ENCODE measurements at regions not wholly inside any gene's neighbourhood (a gene's known extent, or its start where the extent isn't known, plus 50 kb on each side); places are given as distances from the start of the nearest gene placed in this dataset.
"Not testable (repeated sequence)": the region's sequence is repeated elsewhere in the genome, so short reads cannot be mapped to it uniquely, and the experiment has no call there.

DNA sequence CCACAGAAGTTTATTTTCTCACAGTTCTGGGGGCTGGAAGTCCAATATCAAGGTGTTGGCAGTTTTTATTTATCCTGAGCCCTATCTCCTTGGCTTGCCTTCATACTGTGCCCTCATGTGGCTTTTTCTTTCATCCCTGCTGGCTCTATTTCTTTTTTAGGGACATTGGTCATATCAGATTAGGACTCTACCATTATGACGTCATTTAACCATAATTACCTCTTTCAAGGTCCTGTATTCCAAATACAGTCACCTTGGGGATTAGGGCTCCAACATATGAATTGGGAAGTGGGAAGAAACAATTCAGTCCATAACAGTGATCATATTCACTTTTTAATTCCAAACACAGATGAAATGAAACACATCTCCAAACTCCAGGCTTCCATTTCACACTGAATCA, 286.0 kb downstream of the SUCLG1 start:
- TF ChIP-seq, protein P1, sequence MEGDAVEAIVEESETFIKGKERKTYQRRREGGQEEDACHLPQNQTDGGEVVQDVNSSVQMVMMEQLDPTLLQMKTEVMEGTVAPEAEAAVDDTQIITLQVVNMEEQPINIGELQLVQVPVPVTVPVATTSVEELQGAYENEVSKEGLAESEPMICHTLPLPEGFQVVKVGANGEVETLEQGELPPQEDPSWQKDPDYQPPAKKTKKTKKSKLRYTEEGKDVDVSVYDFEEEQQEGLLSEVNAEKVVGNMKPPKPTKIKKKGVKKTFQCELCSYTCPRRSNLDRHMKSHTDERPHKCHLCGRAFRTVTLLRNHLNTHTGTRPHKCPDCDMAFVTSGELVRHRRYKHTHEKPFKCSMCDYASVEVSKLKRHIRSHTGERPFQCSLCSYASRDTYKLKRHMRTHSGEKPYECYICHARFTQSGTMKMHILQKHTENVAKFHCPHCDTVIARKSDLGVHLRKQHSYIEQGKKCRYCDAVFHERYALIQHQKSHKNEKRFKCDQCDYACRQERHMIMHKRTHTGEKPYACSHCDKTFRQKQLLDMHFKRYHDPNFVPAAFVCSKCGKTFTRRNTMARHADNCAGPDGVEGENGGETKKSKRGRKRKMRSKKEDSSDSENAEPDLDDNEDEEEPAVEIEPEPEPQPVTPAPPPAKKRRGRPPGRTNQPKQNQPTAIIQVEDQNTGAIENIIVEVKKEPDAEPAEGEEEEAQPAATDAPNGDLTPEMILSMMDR (IDR thresholded peaks at IDR 0.05; ENCODE audit: low read depth, low read length) = no peak
- H3K4me3 ChIP-seq (replicated peaks in 1 of 2; ENCODE audit: low read depth in 2 of 2, low read length in 2 of 2) = no peak overlapping the region
- DNase-seq (ENCODE audit: low read depth in 2 of 2) = no peak

DNA sequence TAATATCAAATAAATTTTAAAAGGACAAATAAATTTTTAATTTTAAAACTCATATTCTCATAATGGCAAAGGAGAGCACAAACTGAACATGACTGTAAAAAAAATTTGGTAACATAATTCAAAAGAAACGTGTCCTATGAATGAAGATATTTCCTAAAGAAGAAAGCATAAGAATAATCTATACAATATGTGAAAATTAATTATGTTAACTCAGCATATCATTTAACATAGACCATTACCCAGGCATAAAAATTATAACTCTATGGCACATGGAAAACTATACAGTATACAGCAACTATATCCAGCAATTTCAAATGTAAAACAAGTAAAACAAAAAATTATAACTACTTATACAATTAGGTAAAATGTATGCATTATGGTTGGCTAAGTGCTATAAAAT, 288.1 kb downstream of the SUCLG1 start:
- TF ChIP-seq, protein P1 (IDR thresholded peaks at IDR 0.05; ENCODE audit: low read depth, low read length) = no peak
- DNase-seq (ENCODE audit: low read depth in 2 of 2) = no peak
- no peak overlapping the region for H3K4me3 ChIP-seq (replicated peaks in 1 of 2; ENCODE audit: low read depth in 2 of 2, low read length in 2 of 2)

DNA sequence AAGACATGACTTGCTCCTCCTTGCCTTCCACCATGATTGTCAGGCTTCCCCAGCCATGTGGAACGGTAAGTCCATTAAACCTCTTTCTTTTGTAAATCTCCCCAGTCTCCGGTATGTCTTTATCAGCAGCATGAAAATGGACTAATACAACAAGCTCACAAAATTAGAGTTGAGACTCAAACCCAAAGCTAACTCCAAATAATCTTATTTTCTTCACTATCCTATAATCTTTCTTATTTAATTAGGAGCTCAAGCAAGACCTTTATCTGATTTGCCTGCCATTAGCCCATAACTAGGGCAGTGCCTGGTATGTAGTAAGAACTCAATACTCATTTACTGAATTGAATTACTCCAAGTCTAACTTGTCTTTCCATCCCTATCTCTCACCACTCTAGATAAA, 289.2 kb downstream of the SUCLG1 start:
- DNase-seq (ENCODE audit: low read depth in 2 of 2) = no peak
- TF ChIP-seq, protein P1 (IDR thresholded peaks at IDR 0.05; ENCODE audit: low read depth, low read length) = no peak
- H3K4me3 ChIP-seq (replicated peaks in 1 of 2; ENCODE audit: low read depth in 2 of 2, low read length in 2 of 2) = no peak overlapping the region

DNA sequence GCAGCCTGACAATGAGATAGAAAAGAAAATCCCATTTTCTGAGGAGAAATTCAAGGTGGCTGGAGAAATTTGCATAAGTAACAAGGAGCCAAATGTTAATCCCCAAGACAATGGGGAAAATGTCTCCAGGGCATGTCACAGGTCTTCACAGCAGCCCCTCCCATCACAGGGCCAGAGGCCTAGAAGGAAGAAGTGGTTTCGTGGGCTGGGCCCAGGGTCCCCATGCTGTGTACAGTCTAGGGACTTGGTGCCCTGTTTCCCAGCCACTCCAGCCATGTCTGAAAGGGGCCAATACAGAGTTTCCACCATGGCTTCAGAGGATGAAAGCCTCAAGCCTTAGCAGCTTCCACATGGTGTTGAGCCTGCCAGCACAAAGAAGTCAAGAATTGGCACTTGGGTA, 290.5 kb downstream of the SUCLG1 start:
- DNase-seq (ENCODE audit: low read depth in 2 of 2); H3K4me3 ChIP-seq (replicated peaks in 1 of 2; ENCODE audit: low read depth in 2 of 2, low read length in 2 of 2): not testable (repeated sequence)

DNA sequence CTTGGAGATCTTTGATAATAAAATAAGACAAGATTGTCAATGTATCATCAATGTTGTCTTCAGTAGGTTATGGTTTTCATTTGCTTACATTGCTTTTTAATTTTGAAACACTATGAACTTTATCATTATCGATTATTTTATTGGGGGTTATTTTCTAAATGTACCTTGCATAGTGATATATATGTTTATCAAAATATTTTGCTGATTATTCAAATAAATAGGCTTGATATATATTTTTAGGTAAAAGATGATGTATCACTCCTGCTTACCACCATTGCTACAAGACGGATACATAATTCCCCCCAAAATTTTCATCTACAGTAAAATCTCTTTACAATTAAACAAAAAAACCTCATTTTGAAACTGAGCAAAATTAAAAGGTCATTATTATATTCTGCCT, 293.8 kb downstream of the SUCLG1 start:
- no peak overlapping the region for H3K4me3 ChIP-seq (replicated peaks in 1 of 2; ENCODE audit: low read depth in 2 of 2, low read length in 2 of 2)
- DNase-seq (ENCODE audit: low read depth in 2 of 2) = no peak
- TF ChIP-seq, protein P1 (IDR thresholded peaks at IDR 0.05; ENCODE audit: low read depth, low read length) = no peak

DNA sequence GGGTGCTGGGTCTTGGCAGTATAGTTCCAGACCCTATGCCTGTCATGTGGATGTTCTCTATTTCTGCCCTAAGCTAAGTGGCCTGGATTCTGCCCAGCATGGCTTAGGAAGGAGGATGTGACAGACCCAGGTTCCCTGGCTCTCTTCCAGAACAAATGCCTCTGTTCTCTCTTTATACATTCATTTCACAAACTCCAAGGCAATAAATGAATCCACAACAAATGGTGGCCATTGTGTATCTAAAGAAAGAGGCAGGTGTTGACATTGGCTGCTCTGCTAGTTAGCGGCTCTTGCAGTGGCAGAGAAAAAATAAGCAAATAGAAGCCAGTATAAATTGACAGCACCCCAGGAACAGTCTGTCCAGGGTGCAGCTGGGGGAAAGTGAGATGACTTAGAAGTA, 298.6 kb downstream of the SUCLG1 start:
- no peak overlapping the region for H3K4me3 ChIP-seq (replicated peaks in 1 of 2; ENCODE audit: low read depth in 2 of 2, low read length in 2 of 2)
- TF ChIP-seq, protein P1 (IDR thresholded peaks at IDR 0.05; ENCODE audit: low read depth, low read length) = no peak
- DNase-seq (ENCODE audit: low read depth in 2 of 2) = no peak

DNA sequence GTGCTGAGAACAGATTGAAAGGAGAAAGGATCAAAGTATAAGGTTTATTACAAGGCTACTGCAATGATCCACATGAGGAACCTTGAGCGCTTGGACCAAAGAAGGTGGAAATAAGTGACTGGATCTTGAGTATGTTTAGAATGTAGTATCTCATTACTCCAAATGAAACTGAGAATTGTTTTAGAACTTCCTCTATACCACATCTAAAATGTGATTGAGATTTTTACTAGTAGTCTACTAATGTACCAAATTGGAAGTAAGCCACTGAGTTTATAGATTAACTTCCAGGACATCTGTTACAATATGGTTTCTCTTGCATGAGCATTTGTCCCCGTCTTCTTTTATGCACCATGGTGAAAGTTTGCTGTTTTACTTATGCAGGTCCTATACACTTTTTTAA, 300.5 kb downstream of the SUCLG1 start:
- H3K4me3 ChIP-seq (replicated peaks in 1 of 2; ENCODE audit: low read depth in 2 of 2, low read length in 2 of 2) = no peak overlapping the region
- TF ChIP-seq, protein P1 (IDR thresholded peaks at IDR 0.05; ENCODE audit: low read depth, low read length) = no peak
- no peak for DNase-seq (ENCODE audit: low read depth in 2 of 2)
